ENCODE measurements at regions not wholly inside any gene's neighbourhood (a gene's known extent, or its start where the extent isn't known, plus 50 kb on each side); places are given as distances from the start of the nearest gene placed in this dataset.

GRCh38 chr18:53843113-53843760 lies 381.2 kb downstream of the MBD2 start:
- Histone ChIP-seq H3K4me3 (ENCODE audit: insufficient read depth, low read depth, low read length) (no peak overlapping the region), H2BK5ac (ENCODE audit: low read depth, low read length, poor library complexity, severe bottlenecking) (no peak overlapping the region), H2AK9ac (replicated peaks; ENCODE audit: low read depth, low read length, poor library complexity) (no peak overlapping the region), H2AK5ac (ENCODE audit: low read depth, low read length) (no peak overlapping the region), H4K5ac (ENCODE audit: low read depth, low read length) (no peak overlapping the region), H2BK20ac (ENCODE audit: low read depth, low read length) (no peak overlapping the region), H4K91ac (ENCODE audit: insufficient read depth, low read depth, low read length) (no peak overlapping the region), H4K8ac (ENCODE audit: low read depth in 2 of 2, low read length in 2 of 2) (no peak overlapping the region), H3K36me3 (ENCODE audit: control insufficient read depth, insufficient read depth, low read length) (no peaks in the 10 kb centered on the region), H3K4me1 (ENCODE audit: control insufficient read depth, insufficient read depth, low read length) (no peaks in the 10 kb centered on the region), H2BK15ac (ENCODE audit: low read depth, low read length) (no peak overlapping the region), H3K9me3 (ENCODE audit: control insufficient read depth, insufficient read depth, low read length) (peaks cover 6% of the 10 kb centered on the region), H3K9me1 (ENCODE audit: insufficient read depth, low read length) (no peaks in the 10 kb centered on the region), H2AFZ (replicated peaks; ENCODE audit: low read length, poor library complexity) (no peak overlapping the region), H3K4ac (ENCODE audit: low read depth, low read length) (no peak overlapping the region), H3K18ac (ENCODE audit: low read depth, low read length) (no peak overlapping the region), H3K9ac (ENCODE audit: low read depth, low read length) (no peak overlapping the region), H3K56ac (ENCODE audit: extremely low read depth, insufficient read depth, low read length) (no peak overlapping the region), H3K79me1 (ENCODE audit: low read depth in 1 of 2, low read length in 2 of 2) (no peaks in the 10 kb centered on the region), H2BK120ac (ENCODE audit: low read depth, low read length) (no peak overlapping the region), H3K23ac (ENCODE audit: low read depth, low read length) (no peak overlapping the region), H3K4me2 (ENCODE audit: low read depth, low read length) (no peak overlapping the region), H3K27ac (ENCODE audit: insufficient read depth, low read length) (no peak overlapping the region), H3K14ac (replicated peaks; ENCODE audit: low read depth, low read length) (no peak overlapping the region), H3K27me3 (ENCODE audit: control insufficient read depth, insufficient read depth, low read length) (no peaks in the 10 kb centered on the region), H4K20me1 (ENCODE audit: insufficient read depth, low read length) (no peaks in the 10 kb centered on the region)
- intact Hi-C loops (cut with micrococcal nuclease) (no loop called here), dilution Hi-C loops (cut with HindIII; ENCODE audit: low sequenced_read_pairs, unreplicated experiment) (no loop called here), in situ Hi-C loops (cut with MboI; ENCODE audit: low sequenced_read_pairs) (no loop called here)
- no TSS peak for BruUV-seq (replicated peaks)
- CTCF ChIA-PET = no interaction called here
- no peak for DNase-seq
- POLR2A ChIA-PET (ENCODE audit: unreplicated experiment) = no interaction called here
- 44% methylated on average over 3 of the region's 5 CpGs; no CpG with 5 or more reads in 1 of the 2 experiments for WGBS, 2 experiments (ENCODE audit: extremely low coverage in 2 of 2, insufficient read length in 1 of 2)
- no peak for TF ChIP-seq RFX5 (IDR thresholded peaks at IDR 0.05; ENCODE audit: low read depth, low read length)
- no peak for TF ChIP-seq SMC3 (IDR thresholded peaks at IDR 0.05; ENCODE audit: low read depth, low read length)
- TF ChIP-seq ELK1 (IDR thresholded peaks at IDR 0.05; ENCODE audit: borderline replicate concordance, low read depth, low read length) = no peak
- TF ChIP-seq MXI1 (IDR thresholded peaks at IDR 0.05; ENCODE audit: borderline replicate concordance, low read depth, low read length) = no peak
- TF ChIP-seq CEBPB (IDR thresholded peaks at IDR 0.05; ENCODE audit: low read depth, low read length) = no peak
- TF ChIP-seq MAFK (IDR thresholded peaks at IDR 0.05; ENCODE audit: low read depth, low read length) = no peak
- no peak for TF ChIP-seq FOS (IDR thresholded peaks at IDR 0.05; ENCODE audit: low read depth, low read length)
- no peak for TF ChIP-seq USF2 (IDR thresholded peaks at IDR 0.05; ENCODE audit: low read depth, low read length)
- no peak for TF ChIP-seq NFE2L2 (IDR thresholded peaks at IDR 0.05; ENCODE audit: low read depth, low read length)
- no peak for TF ChIP-seq CTCF (conservative IDR thresholded peaks at IDR 0.05; ENCODE audit: low read depth, low read length)
- no peak for TF ChIP-seq RAD21 (IDR thresholded peaks at IDR 0.05; ENCODE audit: low read length)
- TF ChIP-seq MAZ (IDR thresholded peaks at IDR 0.05; ENCODE audit: borderline replicate concordance, low read depth, low read length) = no peak
- no peak for ATAC-seq (ENCODE audit: low read depth)

All from IMR-90 (cell line).